ENCODE measurements at regions not wholly inside any gene's neighbourhood (a gene's known extent, or its start where the extent isn't known, plus 50 kb on each side); places are given as distances from the start of the nearest gene placed in this dataset.

GRCh38 chr14:51145246-51145645 is 50.3 kb upstream of the TRIM9 start:
- Mint-ChIP-seq H3K27me3 (no peaks in the 10 kb centered on the region), H3K9me3 (peaks cover 0 to 3% (median 3%) of the 10 kb centered on the region in 3 donors), H3K4me1 (no peaks in the 10 kb centered on the region), H3K4me3 (no peak overlapping the region), H3K36me3 (peaks cover 4% of the 10 kb centered on the region), H3K27ac (no peak overlapping the region)

GRCh38 chr14:51147183-51147582 is 52.3 kb upstream of the TRIM9 start:
- Mint-ChIP-seq H3K9me3 (peaks cover 0 to 3% (median 3%) of the 10 kb centered on the region in 3 donors), H3K27me3 (no peaks in the 10 kb centered on the region), H3K27ac (no peak overlapping the region), H3K4me1 (no peaks in the 10 kb centered on the region), H3K36me3 (peaks cover 4% of the 10 kb centered on the region), H3K4me3 (no peak overlapping the region)

DNA sequence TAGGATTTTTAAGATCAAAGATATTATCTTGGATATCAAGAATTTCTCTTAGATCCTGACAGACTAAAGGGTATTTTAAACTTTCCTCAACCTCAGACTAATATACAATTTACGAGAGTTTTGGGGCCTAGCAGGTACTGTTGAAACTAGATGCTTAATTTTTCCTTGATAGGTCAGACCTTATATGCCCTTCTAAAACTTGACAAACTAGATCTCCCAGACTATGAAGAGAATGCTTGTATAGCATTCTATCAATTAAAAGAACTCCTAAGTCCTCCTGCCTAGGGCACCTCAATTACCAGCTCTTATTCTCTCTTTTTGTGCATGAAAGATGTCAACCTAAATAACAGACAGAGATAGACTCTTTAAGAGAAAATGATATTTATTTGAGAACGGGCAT is 60.4 kb upstream of the TRIM9 start:
- H3K4me1 Mint-ChIP-seq = peaks cover 0 to 3% (median 2%) of the 10 kb centered on the region in 3 donors
- peaks cover 1% of the 10 kb centered on the region for H3K27me3 Mint-ChIP-seq
- no peak overlapping the region for H3K4me3 Mint-ChIP-seq
- no peaks in the 10 kb centered on the region for H3K9me3 Mint-ChIP-seq
- no peak overlapping the region for H3K27ac Mint-ChIP-seq
- H3K36me3 Mint-ChIP-seq = no peaks in the 10 kb centered on the region

DNA sequence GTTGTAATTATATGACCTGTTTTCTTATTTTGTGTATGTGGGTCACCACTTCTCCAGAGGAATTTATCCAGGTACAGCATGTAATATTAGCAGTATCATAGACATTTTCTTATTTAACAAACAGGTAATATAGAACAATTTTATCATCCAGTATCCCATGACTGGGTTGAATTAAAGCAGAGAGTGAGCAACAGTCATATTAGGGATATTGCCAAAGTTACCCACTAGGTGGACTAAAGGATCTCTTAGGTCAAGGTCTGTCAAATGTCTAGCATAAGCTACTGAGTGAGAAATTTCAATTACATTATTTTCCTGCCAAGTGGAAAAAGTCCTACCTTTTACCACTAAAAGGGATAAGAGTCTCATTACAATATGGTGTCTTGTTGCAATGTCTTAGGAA is 62.1 kb upstream of the TRIM9 start:
- Mint-ChIP-seq H3K36me3 (no peaks in the 10 kb centered on the region), H3K27me3 (peaks cover 1% of the 10 kb centered on the region), H3K9me3 (no peaks in the 10 kb centered on the region), H3K27ac (no peak overlapping the region), H3K4me1 (peaks cover 0 to 9% (median 7%) of the 10 kb centered on the region in 3 donors), H3K4me3 (no peak overlapping the region)

- no peaks in the 10 kb centered on the region for H3K9me3 Mint-ChIP-seq
- peaks cover 2 to 9% (median 7%) of the 10 kb centered on the region in 3 donors for H3K4me1 Mint-ChIP-seq
- no peak overlapping the region for H3K27ac Mint-ChIP-seq
- peaks cover 1% of the 10 kb centered on the region for H3K27me3 Mint-ChIP-seq
- H3K36me3 Mint-ChIP-seq = no peaks in the 10 kb centered on the region
- peak overlapping the region in 2 of 4 donors; percentile 0 to 57 for H3K4me3 Mint-ChIP-seq
These were observed 66.0 kb upstream of the TRIM9 start for GRCh38 chr14:51160871-51161270.

- no peak overlapping the region for H3K4me3 Mint-ChIP-seq
- no peaks in the 10 kb centered on the region for H3K9me3 Mint-ChIP-seq
- H3K27me3 Mint-ChIP-seq = no peaks in the 10 kb centered on the region
- no peaks in the 10 kb centered on the region for H3K36me3 Mint-ChIP-seq
- no peak overlapping the region for H3K27ac Mint-ChIP-seq
- peaks cover 2 to 6% (median 3%) of the 10 kb centered on the region in 3 donors for H3K4me1 Mint-ChIP-seq
These were observed 70.5 kb upstream of the TRIM9 start for GRCh38 chr14:51165415-51165814.

GRCh38 chr14:51167587-51168214 is 72.3 kb upstream of the TMX1 start:
- Mint-ChIP-seq H3K4me1 (peaks cover 0 to 2% (median 0%) of the 10 kb centered on the region in 3 donors), H3K36me3 (no peaks in the 10 kb centered on the region), H3K27ac (no peak overlapping the region), H3K9me3 (peaks cover 0 to under 1% (median 0%) of the 10 kb centered on the region in 3 donors), H3K27me3 (no peaks in the 10 kb centered on the region), H3K4me3 (no peak overlapping the region)

DNA sequence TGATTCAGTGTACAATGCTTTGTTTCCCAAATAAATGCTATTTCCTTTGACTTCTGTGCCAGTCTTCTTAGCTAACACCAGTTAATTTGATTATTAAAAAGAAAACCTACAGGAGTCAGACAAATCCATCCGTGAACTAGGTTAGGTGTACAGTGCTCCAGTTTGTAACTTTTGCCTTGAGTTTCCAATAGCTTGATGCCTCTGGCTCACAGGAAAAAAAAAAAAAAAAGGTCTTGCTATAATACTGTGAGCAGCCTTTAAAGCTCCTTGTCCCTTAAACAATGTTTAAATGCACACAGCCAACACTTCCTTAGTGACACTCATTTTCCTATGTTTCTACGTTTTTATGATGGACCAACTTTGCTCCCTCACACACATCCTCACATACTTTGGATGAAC is 71.8 kb upstream of the TMX1 start:
- no peaks in the 10 kb centered on the region for H3K36me3 Mint-ChIP-seq
- H3K27ac Mint-ChIP-seq = no peak overlapping the region
- peaks cover 0 to 2% (median 0%) of the 10 kb centered on the region in 3 donors for H3K9me3 Mint-ChIP-seq
- no peak overlapping the region for H3K4me3 Mint-ChIP-seq
- peaks cover 0 to 2% (median 0%) of the 10 kb centered on the region in 3 donors for H3K4me1 Mint-ChIP-seq
- H3K27me3 Mint-ChIP-seq = no peaks in the 10 kb centered on the region

GRCh38 chr14:51173863-51174262 is 66.2 kb upstream of the TMX1 start:
- no peaks in the 10 kb centered on the region for H3K36me3 Mint-ChIP-seq
- H3K9me3 Mint-ChIP-seq = peaks cover 0 to 5% (median 0%) of the 10 kb centered on the region in 3 donors
- no peak overlapping the region for H3K27ac Mint-ChIP-seq
- peaks cover 4% of the 10 kb centered on the region for H3K27me3 Mint-ChIP-seq
- H3K4me1 Mint-ChIP-seq = no peaks in the 10 kb centered on the region
- H3K4me3 Mint-ChIP-seq = no peak overlapping the region

- peaks cover 9 to 11% (median 11%) of the 10 kb centered on the region in 3 donors for H3K4me1 Mint-ChIP-seq
- H3K36me3 Mint-ChIP-seq = no peaks in the 10 kb centered on the region
- no peak overlapping the region for H3K27ac Mint-ChIP-seq
- peaks cover 6% of the 10 kb centered on the region for H3K27me3 Mint-ChIP-seq
- H3K4me3 Mint-ChIP-seq = no peak overlapping the region
- peaks cover 0 to 5% (median 0%) of the 10 kb centered on the region in 3 donors for H3K9me3 Mint-ChIP-seq
These were observed 63.2 kb upstream of the TMX1 start for GRCh38 chr14:51176839-51177238.

GRCh38 chr14:51180577-51180976 is 59.5 kb upstream of the TMX1 start:
- Mint-ChIP-seq H3K9me3 (peaks cover 0 to 5% (median 0%) of the 10 kb centered on the region in 3 donors), H3K4me3 (peak overlapping the region in 3 of 4 donors; percentile 25 to 82 (median 26)), H3K36me3 (no peaks in the 10 kb centered on the region), H3K27me3 (peaks cover 6% of the 10 kb centered on the region), H3K4me1 (peaks cover 9 to 11% (median 11%) of the 10 kb centered on the region in 3 donors), H3K27ac (no peak overlapping the region)

- Mint-ChIP-seq H3K4me3 (no peak overlapping the region), H3K9me3 (peaks cover 0 to 5% (median 0%) of the 10 kb centered on the region in 3 donors), H3K27ac (peak overlapping the region in 1 of 3 donors; percentile 19), H3K27me3 (peaks cover 3% of the 10 kb centered on the region), H3K36me3 (no peaks in the 10 kb centered on the region), H3K4me1 (peaks cover 9 to 15% (median 13%) of the 10 kb centered on the region in 3 donors)
These were observed 57.9 kb upstream of the TMX1 start for GRCh38 chr14:51182131-51182565.

GRCh38 chr14:51185180-51185579 is 54.9 kb upstream of the TMX1 start:
- Mint-ChIP-seq H3K4me1 (peaks cover 6 to 10% (median 9%) of the 10 kb centered on the region in 3 donors), H3K9me3 (peaks cover 0 to 5% (median 0%) of the 10 kb centered on the region in 3 donors), H3K4me3 (no peak overlapping the region), H3K27ac (no peak overlapping the region), H3K36me3 (no peaks in the 10 kb centered on the region), H3K27me3 (peaks cover 3% of the 10 kb centered on the region)

DNA sequence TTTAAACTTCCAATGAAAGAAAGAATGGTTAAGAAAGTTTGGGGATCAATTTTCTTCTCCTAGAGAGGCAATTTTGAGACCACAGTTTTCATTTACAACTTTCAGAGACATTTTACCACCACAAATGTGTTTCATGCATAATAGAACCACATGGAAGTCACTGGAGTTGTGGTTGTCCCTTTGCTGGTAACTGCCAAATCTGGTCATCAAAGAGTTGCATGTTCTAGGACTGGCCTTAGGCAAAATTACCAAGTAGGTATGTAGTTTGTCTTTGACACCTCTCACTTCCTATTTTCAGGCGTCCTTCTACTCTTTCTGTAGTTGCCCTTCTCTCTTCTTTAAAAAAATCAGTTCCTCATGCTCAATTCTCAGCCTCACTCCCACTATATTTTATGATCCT is 54.3 kb upstream of the TMX1 start:
- H3K27me3 Mint-ChIP-seq = no peaks in the 10 kb centered on the region
- no peaks in the 10 kb centered on the region for H3K36me3 Mint-ChIP-seq
- H3K4me1 Mint-ChIP-seq = peaks cover under 1 to 4% (median 4%) of the 10 kb centered on the region in 3 donors
- H3K9me3 Mint-ChIP-seq = peaks cover 0 to 5% (median 0%) of the 10 kb centered on the region in 3 donors
- H3K4me3 Mint-ChIP-seq = no peak overlapping the region
- H3K27ac Mint-ChIP-seq = no peak overlapping the region

DNA sequence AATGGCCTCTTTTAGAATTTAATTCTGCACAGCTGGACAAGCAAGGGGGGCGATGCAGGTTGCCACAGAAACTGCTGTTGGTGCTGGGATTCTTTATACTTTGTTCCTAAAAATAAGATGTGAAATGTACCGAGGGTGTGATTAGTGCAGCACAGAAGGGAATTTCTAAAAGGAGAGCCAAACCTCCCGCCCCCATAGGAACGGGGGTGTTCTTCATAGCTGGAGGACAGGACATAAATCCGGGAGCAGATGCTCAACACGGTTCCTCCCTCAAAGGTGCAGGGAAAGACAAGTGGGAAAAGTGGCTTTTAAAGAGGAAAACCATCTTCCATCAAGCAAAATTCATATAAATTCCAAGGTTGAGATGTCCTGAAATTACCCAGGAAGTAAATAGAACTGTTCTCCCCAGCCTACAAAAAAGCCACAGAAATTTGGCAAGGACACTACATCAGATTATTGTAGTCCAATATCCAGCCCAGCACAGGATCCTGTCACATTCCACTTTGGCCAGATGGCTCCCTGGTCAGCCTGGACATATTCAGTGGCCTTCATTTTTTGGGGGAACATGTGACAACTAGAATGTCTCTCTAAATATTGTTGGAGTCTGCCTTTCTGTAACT is 51.4 kb upstream of the TMX1 start:
- H3K9me3 Mint-ChIP-seq = peaks cover 0 to 5% (median 0%) of the 10 kb centered on the region in 3 donors
- H3K36me3 Mint-ChIP-seq = no peaks in the 10 kb centered on the region
- H3K4me1 Mint-ChIP-seq = peaks cover 0 to 4% (median 2%) of the 10 kb centered on the region in 3 donors
- H3K27me3 Mint-ChIP-seq = no peaks in the 10 kb centered on the region
- H3K4me3 Mint-ChIP-seq = no peak overlapping the region
- no peak overlapping the region for H3K27ac Mint-ChIP-seq

All from IgD-negative memory B cell (primary cell).